ENCODE measurements at regions not wholly inside any gene's neighbourhood (a gene's known extent, or its start where the extent isn't known, plus 50 kb on each side); places are given as distances from the start of the nearest gene placed in this dataset.

DNA sequence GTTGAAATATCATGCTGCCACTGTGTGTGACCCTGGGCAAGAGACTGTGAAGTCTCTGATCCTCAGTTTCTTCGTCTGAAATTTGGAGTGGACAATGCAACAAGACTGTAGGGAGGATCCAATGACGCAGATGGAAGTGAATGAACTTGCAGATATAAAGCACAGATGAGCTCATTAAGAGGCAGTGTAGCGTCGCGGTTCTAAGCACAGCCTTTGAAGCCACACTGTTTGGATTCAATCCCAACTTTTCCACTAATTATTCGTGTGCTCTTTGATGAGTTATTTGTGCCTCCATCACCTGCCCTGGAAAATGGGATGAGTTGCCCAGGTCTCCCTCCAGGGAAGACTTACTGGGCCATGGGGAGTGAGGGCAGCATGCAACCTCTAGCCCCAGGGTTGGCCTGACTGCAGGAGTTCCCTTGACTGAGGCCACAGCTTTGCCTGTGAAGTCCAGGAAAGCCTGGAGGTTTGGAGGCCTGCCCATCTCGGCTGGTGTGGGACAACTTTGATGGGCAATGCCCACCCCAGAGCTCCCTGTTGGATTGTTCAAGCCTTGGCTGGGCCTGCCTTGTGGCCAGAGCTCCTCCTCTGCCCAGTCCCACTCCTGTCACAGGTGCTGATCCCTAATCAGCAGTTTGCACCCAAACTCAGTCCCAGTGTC lies 266.0 kb upstream of the B3GAT1 start:
- DNase-seq (ENCODE audit: extremely low read depth, low read depth) = no peak
- TF ChIP-seq, protein P1, sequence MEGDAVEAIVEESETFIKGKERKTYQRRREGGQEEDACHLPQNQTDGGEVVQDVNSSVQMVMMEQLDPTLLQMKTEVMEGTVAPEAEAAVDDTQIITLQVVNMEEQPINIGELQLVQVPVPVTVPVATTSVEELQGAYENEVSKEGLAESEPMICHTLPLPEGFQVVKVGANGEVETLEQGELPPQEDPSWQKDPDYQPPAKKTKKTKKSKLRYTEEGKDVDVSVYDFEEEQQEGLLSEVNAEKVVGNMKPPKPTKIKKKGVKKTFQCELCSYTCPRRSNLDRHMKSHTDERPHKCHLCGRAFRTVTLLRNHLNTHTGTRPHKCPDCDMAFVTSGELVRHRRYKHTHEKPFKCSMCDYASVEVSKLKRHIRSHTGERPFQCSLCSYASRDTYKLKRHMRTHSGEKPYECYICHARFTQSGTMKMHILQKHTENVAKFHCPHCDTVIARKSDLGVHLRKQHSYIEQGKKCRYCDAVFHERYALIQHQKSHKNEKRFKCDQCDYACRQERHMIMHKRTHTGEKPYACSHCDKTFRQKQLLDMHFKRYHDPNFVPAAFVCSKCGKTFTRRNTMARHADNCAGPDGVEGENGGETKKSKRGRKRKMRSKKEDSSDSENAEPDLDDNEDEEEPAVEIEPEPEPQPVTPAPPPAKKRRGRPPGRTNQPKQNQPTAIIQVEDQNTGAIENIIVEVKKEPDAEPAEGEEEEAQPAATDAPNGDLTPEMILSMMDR (IDR thresholded peaks at IDR 0.05; ENCODE audit: low read depth, low read length, missing control alignments) = no peak
- H3K4me3 ChIP-seq (replicated peaks; ENCODE audit: low read depth, low read length) = no peak overlapping the region

DNA sequence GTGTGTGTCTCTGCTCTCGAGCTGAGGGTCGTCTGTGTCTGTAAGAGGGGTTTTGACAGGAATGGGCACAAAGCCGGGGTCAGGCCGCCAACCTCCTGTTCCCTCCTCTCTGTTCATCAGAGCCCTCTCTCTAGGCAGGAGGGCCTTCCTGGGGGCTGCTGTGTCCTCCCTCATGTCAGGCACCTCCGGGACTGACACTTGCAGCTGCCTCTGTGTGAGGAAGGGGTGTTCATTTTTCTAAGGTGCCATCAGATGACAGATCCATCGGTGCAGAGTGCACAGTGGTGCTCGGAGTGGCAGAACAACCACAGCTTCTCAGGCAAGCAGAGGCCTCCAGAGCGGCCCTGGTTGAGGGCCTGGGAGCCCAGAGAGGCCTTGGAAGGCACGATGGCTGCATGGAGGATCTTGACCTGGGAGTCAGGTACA lies 265.4 kb upstream of the B3GAT1 start:
- no peak for DNase-seq (ENCODE audit: extremely low read depth, low read depth)
- no peak overlapping the region for H3K4me3 ChIP-seq (replicated peaks; ENCODE audit: low read depth, low read length)
- TF ChIP-seq, protein P1 (IDR thresholded peaks at IDR 0.05; ENCODE audit: low read depth, low read length, missing control alignments) = no peak

DNA sequence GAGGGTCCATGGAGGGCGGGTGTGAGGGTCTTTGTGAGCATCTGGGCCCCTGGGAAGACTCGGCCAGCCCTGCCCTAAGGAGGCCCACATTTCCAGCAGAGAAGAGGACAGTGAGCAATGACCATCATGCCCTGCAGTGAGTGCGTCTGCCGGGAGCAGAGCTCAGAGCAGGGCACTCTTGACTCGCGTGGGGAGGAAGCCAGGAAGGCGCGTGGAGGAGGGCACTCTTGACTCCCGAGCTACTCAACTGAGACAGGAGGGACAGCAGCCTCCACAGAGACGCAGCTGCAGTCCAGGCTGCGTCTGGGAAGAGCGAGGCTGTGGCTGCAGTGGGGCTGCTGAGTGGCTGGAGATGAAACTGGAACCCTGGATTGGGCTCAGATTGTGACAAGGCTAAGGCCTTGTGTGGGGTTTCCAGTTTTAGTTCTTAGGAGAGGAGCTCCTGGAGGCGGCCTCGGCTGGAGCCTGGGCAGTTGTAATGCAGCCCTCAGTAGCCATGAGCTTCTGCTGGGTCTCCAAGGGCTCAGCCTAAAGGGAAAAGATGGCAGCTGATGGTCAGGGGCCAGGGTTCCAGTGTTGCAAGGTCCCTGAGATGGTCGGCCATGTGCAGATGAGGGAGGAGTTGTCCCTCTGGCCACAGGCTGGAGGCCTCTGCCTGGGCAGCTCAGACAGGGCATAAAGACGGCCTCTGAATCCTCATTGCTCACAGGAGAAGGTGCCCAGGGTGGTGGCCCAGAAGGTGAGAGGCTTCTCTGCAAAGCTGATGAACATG lies 264.7 kb upstream of the B3GAT1 start:
- TF ChIP-seq, protein P1 (IDR thresholded peaks at IDR 0.05; ENCODE audit: low read depth, low read length, missing control alignments) = no peak
- DNase-seq (ENCODE audit: extremely low read depth, low read depth) = no peak
- H3K4me3 ChIP-seq (replicated peaks; ENCODE audit: low read depth, low read length) = no peak overlapping the region

DNA sequence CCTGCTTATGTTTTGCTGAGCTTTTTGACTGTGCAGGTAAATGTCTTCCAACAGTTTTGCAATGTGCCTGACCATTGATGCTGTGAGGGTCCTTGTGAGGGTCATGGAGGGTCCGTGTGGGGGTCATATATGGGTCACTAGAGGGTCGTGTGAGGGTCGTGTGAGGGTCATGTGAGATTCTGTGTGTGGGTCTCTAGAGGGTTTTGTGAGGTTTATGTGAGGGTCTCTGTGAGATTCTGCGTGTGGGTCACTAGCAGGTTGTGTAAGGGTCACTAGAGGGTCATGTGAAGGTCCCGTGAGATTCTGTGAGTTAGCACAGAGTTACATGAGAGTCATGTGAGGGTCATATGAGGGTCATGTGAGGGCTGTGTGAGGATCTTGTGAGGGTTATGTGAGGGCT lies 263.9 kb upstream of the B3GAT1 start:
- H3K4me3 ChIP-seq (replicated peaks; ENCODE audit: low read depth, low read length) = no peak overlapping the region
- no peak for DNase-seq (ENCODE audit: extremely low read depth, low read depth)
- TF ChIP-seq, protein P1 (IDR thresholded peaks at IDR 0.05; ENCODE audit: low read depth, low read length, missing control alignments) = no peak

DNA sequence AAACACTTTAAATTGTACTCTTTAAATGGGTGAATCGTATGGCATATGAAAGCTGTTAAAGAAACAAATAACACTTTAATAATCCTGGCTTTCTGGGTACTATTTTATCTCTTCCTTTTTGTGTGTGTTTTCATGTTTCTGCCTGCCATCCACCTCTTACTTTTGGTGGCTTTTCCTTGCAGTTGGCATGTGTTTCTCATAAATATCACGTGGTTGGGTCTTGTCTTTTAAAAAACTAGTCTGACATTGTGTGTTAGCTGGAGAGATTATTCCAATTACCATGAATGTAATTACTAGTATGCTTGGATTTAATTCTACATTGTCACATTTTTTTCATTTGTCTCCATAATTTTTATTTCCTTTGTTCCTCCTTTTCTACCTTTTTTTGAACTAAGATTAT lies 262.9 kb upstream of the B3GAT1 start:
- no peak overlapping the region for H3K4me3 ChIP-seq (replicated peaks; ENCODE audit: low read depth, low read length)
- TF ChIP-seq, protein P1 (IDR thresholded peaks at IDR 0.05; ENCODE audit: low read depth, low read length, missing control alignments) = no peak
- no peak for DNase-seq (ENCODE audit: extremely low read depth, low read depth)

DNA sequence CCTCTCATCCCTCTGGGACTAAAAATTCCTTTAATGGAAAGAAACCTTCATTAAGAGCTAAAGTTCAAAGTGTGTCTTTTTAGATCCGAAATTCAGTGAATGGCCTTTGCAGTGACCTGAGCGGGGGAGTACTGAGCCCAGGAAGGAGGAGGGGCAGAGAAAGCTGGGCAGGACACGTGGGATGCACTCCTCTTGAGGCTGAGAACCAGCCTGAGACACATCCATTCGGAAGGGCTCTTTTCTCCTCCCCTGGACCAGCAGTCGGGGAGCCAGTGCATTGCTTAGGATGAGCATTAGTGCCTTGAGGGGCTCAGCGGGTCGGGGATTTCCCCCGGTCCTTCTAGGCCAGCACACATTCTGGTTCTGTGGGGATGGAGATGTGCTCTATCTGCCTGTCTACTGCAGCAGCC lies 258.9 kb upstream of the B3GAT1 start:
- no peak for DNase-seq (ENCODE audit: extremely low read depth, low read depth)
- TF ChIP-seq, protein P1 (IDR thresholded peaks at IDR 0.05; ENCODE audit: low read depth, low read length, missing control alignments) = no peak
- no peak overlapping the region for H3K4me3 ChIP-seq (replicated peaks; ENCODE audit: low read depth, low read length)

Data from HFF-Myc (cell line).